Activated naive CD4-positive, alpha-beta T cell treated with anti-CD3 and anti-CD28 coated beads, Interleukin-2, amount 10 ng/mL, durations not matched to agents 7 days and 5 days (primary cell): ENCODE measurements at regions not wholly inside any gene's neighbourhood (a gene's known extent, or its start where the extent isn't known, plus 50 kb on each side); places are given as distances from the start of the nearest gene placed in this dataset.
A peak's percentile ranks its signal among the peaks of the same experiment; 100 is the strongest.

Experiments
- CTCF ChIA-PET: fragments of 350-600 bp; sonication (Branson Sonifier 250); formaldehyde crosslinking; loops from one replicate; lab custom pipeline; 2021; ENCODE audit warnings: antibody characterized with exemption; lab: Charles Lee
- DNase-seq: peaks from one replicate; pipeline ENCODE4 v3.0.0-alpha.2; 2020
- H3K27ac Mint-ChIP-seq: one replicate; pipeline ENCODE4 v1.8.0; 2021; ENCODE audit warnings: mild to moderate bottlenecking, moderate library complexity, mixed read lengths
- H3K27me3 Mint-ChIP-seq: one replicate; pipeline ENCODE4 v1.8.0; 2021; ENCODE audit warnings: mild to moderate bottlenecking, mixed read lengths
- H3K36me3 Mint-ChIP-seq: one replicate; pipeline ENCODE4 v1.8.0; 2021; ENCODE audit warnings: mixed read lengths
- H3K4me1 Mint-ChIP-seq: one replicate; pipeline ENCODE4 v1.8.0; 2021; ENCODE audit warnings: mixed read lengths
- H3K4me3 Mint-ChIP-seq: one replicate; pipeline ENCODE4 v1.8.0; 2021; ENCODE audit warnings: mild to moderate bottlenecking, moderate library complexity, mixed read lengths
- H3K9me3 Mint-ChIP-seq: one replicate; pipeline ENCODE4 v1.8.0; 2021; ENCODE audit warnings: mixed read lengths

DNA sequence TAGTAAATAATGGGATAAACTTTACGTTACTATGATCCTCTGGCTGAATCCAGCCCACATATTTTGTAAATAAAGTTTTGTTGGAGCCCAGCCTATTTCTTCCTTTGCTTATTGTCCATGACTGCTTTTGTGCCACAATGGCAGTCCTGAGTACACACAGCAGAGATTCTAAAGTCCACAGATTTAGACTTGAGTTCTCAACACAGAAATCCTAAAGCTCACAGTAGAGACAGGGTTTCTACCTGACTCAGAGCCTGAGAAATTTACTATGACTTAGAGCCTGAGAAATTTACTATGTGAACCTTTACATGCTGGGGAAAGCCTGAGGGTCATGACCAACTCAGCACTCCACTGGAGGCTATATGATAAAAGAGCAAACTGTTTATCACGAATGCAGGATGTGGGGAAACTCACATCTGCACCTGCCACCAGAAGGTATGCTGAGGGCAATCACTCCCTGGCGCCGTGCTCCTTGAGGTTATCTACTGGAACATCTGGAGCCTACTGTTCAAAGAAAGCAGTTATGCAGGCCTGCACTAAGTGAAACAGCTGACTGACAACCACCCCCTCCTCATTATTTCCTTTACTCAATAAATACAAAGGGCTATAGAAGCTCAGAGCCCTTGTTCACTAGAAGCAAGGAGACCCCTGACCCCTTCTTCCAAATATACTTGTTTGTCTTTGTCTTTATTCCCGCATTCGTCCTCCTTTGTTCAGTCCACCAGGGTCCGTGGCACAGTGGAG, 52.6 kb upstream of the BICD1 start:
- CTCF ChIA-PET: interaction anchor here (1.5 kb wide), 1 partner anchor 401 kb away, joined by 3 read pairs; no protein-coding TSS in a partner anchor
- Mint-ChIP-seq H3K36me3 (no peaks in the 10 kb centered on the region), H3K4me3 (no peak overlapping the region), H3K27ac (no peak overlapping the region), H3K27me3 (no peaks in the 10 kb centered on the region), H3K4me1 (peaks cover 2% of the 10 kb centered on the region), H3K9me3 (peaks cover 18% of the 10 kb centered on the region)
- peak; percentile 22 for DNase-seq
